Adrenal gland (tissue), 9 donors: ENCODE measurements at regions not wholly inside any gene's neighbourhood (a gene's known extent, or its start where the extent isn't known, plus 50 kb on each side); places are given as distances from the start of the nearest gene placed in this dataset.

ENCODE experiments used
- DNase-seq, 7 donors: peaks; one replicate each; pipeline ENCODE4 v3.0.0-alpha.2; 2019 to 2020
- H3K27ac ChIP-seq, 5 donors: fragments of 200-600 bp; sonication (generic) in 4 of 5; 1 replicate in 3 of 5; 2 replicates in 2 of 5; pipeline versions ENCODE4 v1.5.1 to v1.8.0; 2016 to 2020; ENCODE audit warnings: mild to moderate bottlenecking in 1 of 5
- H3K27me3 ChIP-seq: fragments of 200-600 bp; 2 replicates; pipeline ENCODE4 v1.8.0; 2021
- H3K36me3 ChIP-seq, 2 donors: fragments of 200-600 bp; replicated peaks in 1 of 2; 1 replicate in 1 of 2; 2 replicates in 1 of 2; pipeline versions ENCODE4 v1.5.1 to v1.8.0; 2018 to 2022
- H3K4me1 ChIP-seq, 2 donors: fragments of 200-600 bp; replicated peaks in 1 of 2; 1 replicate in 1 of 2; 2 replicates in 1 of 2; pipeline versions ENCODE4 v1.5.1 to v1.8.0; 2018 to 2021
- H3K4me3 ChIP-seq, 4 donors: fragments of 200-600 bp; sonication (generic) in 3 of 4; one replicate each; pipeline ENCODE4 v1.5.1; 2016 to 2018
- H3K9me3 ChIP-seq, 3 donors: fragments of 200-600 bp; sonication (generic) in 1 of 3; replicated peaks in 1 of 3; 1 replicate in 2 of 3; 2 replicates in 1 of 3; pipeline versions ENCODE4 v1.5.1 to v1.8.0; 2016 to 2021
- CTCF ChIP-seq, 6 experiments: fragments of 450-650 bp in 4 of 6; fragments of 200-600 bp in 2 of 6; sonication (generic) in 1 of 6; IDR thresholded peaks; 1 replicate in 5 of 6; 2 replicates in 1 of 6; pipeline versions ENCODE4 v1.5.1 to v1.8.0; 2016 to 2021; ENCODE audit warnings: antibody characterized with exemption in 6 of 6, mild to moderate bottlenecking in 2 of 6, moderate library complexity in 1 of 6
- POLR2A ChIP-seq, 2 donors: fragments of 450-650 bp; IDR thresholded peaks; one replicate each; pipeline ENCODE4 v1.6.1; 2017; ENCODE audit warnings: antibody characterized with exemption in 2 of 2, mild to moderate bottlenecking in 2 of 2, moderate library complexity in 1 of 2
- WGBS, 4 donors: extraction: QIAGEN DNeasy Blood & Tissue Kit in 2 of 4; methylation state at CpG; one replicate each; pipeline versions ENCODE4 v1.1.5 to v1.1.7; 2013 to 2017; 5-methylcytosine and 5-hydroxymethylcytosine counted together
- intact Hi-C, 2 donors: fragments of 100-400 bp; cut with DNase I; formaldehyde crosslinking; loops; one replicate each; pipeline versions ENCODE4 v1.14.1 to v1.15.0; 2022 to 2023
- donor health status: healthy with polysubstance abuse.
- donor health status: Bipolar disorder and iron deficiency.
- donor health status: DM: yes; HTN: yes; CAD: no.
- donor health status: DM: no; HTN: no; CAD: no.
- donor health status: DM: no; HTN: no; CAD: no.

GRCh38 chr6:51541847-51542246, 545.6 kb downstream of the PKHD1 start:
- DNase-seq: no peak
- Histone ChIP-seq H3K36me3 (no peaks in the 10 kb centered on the region), H3K27me3 (no peaks in the 10 kb centered on the region), H3K4me1 (no peaks in the 10 kb centered on the region), H3K27ac (no peak overlapping the region), H3K9me3 (no peaks in the 10 kb centered on the region), H3K4me3 (no peak overlapping the region)
- 30 to 78% (median 36%) methylated on average over 7 of the region's 7 CpGs for WGBS, 4 donors
- TF ChIP-seq CTCF (IDR thresholded peaks at IDR 0.05) (peak in 2 of 6 experiments; percentile 12 to 29), POLR2A (IDR thresholded peaks at IDR 0.05) (no peak)
- intact Hi-C loops: no loop called here

GRCh38 chr6:51542475-51542874, 544.9 kb downstream of the PKHD1 start:
- Histone ChIP-seq H3K4me3 (no peak overlapping the region), H3K27me3 (no peaks in the 10 kb centered on the region), H3K9me3 (no peaks in the 10 kb centered on the region), H3K36me3 (no peaks in the 10 kb centered on the region), H3K27ac (no peak overlapping the region), H3K4me1 (no peaks in the 10 kb centered on the region)
- intact Hi-C loops: no loop called here
- DNase-seq: no peak
- TF ChIP-seq CTCF (IDR thresholded peaks at IDR 0.05) (no peak), POLR2A (IDR thresholded peaks at IDR 0.05) (no peak)
- 52 to 68% (median 55%) methylated on average over 4 of the region's 4 CpGs for WGBS, 4 donors

GRCh38 chr6:51550243-51550642, 537.2 kb downstream of the PKHD1 start:
- intact Hi-C loops: no loop called here
- no peak overlapping the region for H3K4me3 ChIP-seq
- H3K27me3 ChIP-seq: no peaks in the 10 kb centered on the region
- H3K27ac ChIP-seq: no peak overlapping the region
- no peak for TF ChIP-seq POLR2A (IDR thresholded peaks at IDR 0.05)
- TF ChIP-seq CTCF (IDR thresholded peaks at IDR 0.05): no peak
- no peaks in the 10 kb centered on the region for H3K9me3 ChIP-seq
- no peaks in the 10 kb centered on the region for H3K36me3 ChIP-seq
- DNase-seq: no peak
- WGBS, 4 donors: 43 to 65% (median 55%) methylated on average over 1 of the region's 1 CpG
- no peaks in the 10 kb centered on the region for H3K4me1 ChIP-seq

GRCh38 chr6:51552435-51552834, 535.0 kb downstream of the PKHD1 start:
- H3K4me3 ChIP-seq: no peak overlapping the region
- intact Hi-C loops: no loop called here
- no peak for DNase-seq
- no peak overlapping the region for H3K27ac ChIP-seq
- H3K4me1 ChIP-seq: no peaks in the 10 kb centered on the region
- TF ChIP-seq POLR2A (IDR thresholded peaks at IDR 0.05) (no peak), CTCF (IDR thresholded peaks at IDR 0.05) (no peak)
- 33 to 43% (median 42%) methylated on average over 3 of the region's 3 CpGs for WGBS, 4 donors
- no peaks in the 10 kb centered on the region for H3K9me3 ChIP-seq
- H3K36me3 ChIP-seq: no peaks in the 10 kb centered on the region
- H3K27me3 ChIP-seq: no peaks in the 10 kb centered on the region
